ENCODE measurements at regions not wholly inside any gene's neighbourhood (a gene's known extent, or its start where the extent isn't known, plus 50 kb on each side); places are given as distances from the start of the nearest gene placed in this dataset.

DNA sequence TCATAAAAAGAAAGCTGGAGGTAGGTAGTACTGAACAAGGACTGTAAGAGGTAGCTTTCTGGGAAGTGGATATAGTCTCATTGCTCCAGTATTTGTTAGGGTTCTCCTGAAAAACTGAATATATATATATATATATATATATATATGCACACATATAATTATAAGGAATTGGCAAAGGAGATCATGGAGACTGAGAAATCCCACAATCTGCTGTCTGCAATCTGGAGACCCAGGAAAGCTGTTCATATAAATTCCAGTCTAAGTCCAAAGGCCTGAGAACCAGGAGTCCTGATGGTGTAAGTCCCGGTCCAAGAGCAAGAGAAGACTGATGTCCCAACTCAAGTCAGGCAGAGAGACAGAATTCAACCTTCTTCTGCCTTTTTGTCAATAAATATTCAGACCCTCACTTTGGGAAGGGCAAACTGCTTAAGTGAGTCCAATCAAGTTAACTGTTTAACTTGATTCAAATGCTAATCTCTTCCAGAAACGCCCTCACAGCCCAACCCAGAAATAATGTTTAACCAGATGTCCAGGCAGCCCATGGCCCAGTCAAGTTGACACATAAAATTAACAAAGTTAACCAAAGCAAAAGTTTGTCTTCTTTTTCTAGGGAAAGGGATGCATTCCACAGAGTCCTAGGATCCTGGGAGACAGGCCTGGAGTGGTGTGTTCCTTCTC, 225.3 kb upstream of the KAZN start:
- H3K27ac Mint-ChIP-seq: peak overlapping the region; percentile 26 to 53 (median 43)
- H3K36me3 Mint-ChIP-seq (ENCODE audit: low read depth): no peaks in the 10 kb centered on the region
- no peak overlapping the region for H3K4me3 Mint-ChIP-seq
- peaks cover 10% of the 10 kb centered on the region for H3K27me3 Mint-ChIP-seq (ENCODE audit: low read depth)
- TF ChIP-seq, protein P1, sequence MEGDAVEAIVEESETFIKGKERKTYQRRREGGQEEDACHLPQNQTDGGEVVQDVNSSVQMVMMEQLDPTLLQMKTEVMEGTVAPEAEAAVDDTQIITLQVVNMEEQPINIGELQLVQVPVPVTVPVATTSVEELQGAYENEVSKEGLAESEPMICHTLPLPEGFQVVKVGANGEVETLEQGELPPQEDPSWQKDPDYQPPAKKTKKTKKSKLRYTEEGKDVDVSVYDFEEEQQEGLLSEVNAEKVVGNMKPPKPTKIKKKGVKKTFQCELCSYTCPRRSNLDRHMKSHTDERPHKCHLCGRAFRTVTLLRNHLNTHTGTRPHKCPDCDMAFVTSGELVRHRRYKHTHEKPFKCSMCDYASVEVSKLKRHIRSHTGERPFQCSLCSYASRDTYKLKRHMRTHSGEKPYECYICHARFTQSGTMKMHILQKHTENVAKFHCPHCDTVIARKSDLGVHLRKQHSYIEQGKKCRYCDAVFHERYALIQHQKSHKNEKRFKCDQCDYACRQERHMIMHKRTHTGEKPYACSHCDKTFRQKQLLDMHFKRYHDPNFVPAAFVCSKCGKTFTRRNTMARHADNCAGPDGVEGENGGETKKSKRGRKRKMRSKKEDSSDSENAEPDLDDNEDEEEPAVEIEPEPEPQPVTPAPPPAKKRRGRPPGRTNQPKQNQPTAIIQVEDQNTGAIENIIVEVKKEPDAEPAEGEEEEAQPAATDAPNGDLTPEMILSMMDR (IDR thresholded peaks at IDR 0.05; ENCODE audit: unreplicated experiment in 3 of 3): no peak
- no peaks in the 10 kb centered on the region for H3K9me3 Mint-ChIP-seq
- peaks cover 28% of the 10 kb centered on the region for H3K4me1 Mint-ChIP-seq

DNA sequence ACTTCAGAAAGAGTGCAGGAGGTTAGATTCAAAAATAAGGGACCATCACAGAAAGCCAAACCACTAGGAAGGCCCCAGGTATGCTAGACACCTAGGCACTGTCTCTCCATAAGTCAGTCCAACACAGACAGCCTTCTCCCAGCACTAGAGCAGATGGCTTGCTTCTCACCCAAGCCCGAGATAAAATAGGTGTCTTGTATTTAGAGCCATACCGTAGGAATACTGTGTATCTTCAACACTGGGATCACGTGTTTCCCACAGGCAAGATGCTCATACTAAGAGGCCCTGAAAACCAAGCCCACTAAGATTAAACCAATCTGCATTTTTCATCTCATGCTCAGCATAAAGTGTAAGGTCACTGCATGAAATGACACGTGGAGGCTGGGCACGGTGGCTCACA, 223.3 kb upstream of the KAZN start:
- no peak overlapping the region for H3K27ac Mint-ChIP-seq
- H3K27me3 Mint-ChIP-seq (ENCODE audit: low read depth): no peaks in the 10 kb centered on the region
- TF ChIP-seq, protein P1 (IDR thresholded peaks at IDR 0.05; ENCODE audit: unreplicated experiment in 3 of 3): no peak
- H3K4me3 Mint-ChIP-seq: no peak overlapping the region
- H3K9me3 Mint-ChIP-seq: peaks cover 11% of the 10 kb centered on the region
- no peaks in the 10 kb centered on the region for H3K36me3 Mint-ChIP-seq (ENCODE audit: low read depth)
- peaks cover 10% of the 10 kb centered on the region for H3K4me1 Mint-ChIP-seq

DNA sequence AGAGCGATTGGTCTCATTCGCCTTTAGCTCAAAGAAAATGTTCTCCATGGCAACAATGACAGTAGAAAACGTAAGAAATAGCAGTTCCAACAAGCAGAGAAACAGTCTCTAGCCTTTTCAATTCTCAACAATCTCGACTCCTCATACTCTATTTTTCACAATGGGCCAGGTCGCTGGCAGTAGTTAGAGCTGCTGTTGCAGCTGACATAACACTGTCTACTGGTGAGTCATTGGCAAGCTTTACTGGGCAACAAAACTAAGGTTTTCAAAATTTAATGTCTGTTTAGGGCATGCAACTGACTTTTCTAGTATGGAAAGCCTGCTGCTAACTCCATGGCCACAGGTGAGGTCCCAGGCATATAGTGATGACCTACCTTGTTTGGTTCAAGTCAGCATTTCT, 221.1 kb upstream of the KAZN start:
- no peaks in the 10 kb centered on the region for H3K4me1 Mint-ChIP-seq
- H3K36me3 Mint-ChIP-seq (ENCODE audit: low read depth): peaks cover 6% of the 10 kb centered on the region
- peaks cover 26% of the 10 kb centered on the region for H3K9me3 Mint-ChIP-seq
- H3K27me3 Mint-ChIP-seq (ENCODE audit: low read depth): no peaks in the 10 kb centered on the region
- no peak overlapping the region for H3K4me3 Mint-ChIP-seq
- H3K27ac Mint-ChIP-seq: no peak overlapping the region
- TF ChIP-seq, protein P1 (IDR thresholded peaks at IDR 0.05; ENCODE audit: unreplicated experiment in 3 of 3): no peak

DNA sequence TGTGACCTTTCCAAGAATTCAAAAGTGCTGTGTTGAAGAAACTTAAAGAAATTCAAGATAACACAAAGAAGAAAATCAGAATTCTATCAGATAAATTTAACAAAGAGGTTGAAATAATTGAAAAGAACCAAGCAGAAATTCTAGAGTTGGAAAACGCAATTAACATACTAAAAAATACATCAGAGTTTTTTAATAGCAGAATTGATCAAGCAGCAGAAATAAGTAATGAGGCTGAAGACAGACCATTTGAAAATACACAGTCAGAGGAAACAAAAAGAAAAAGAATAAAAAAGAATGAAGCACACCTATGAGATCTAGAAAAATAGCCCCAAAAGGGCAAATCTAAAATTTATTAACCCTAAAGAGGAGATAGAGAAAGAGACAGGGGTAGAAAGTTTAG, 218.1 kb upstream of the KAZN start:
- peaks cover 29% of the 10 kb centered on the region for H3K9me3 Mint-ChIP-seq
- TF ChIP-seq, protein P1 (IDR thresholded peaks at IDR 0.05; ENCODE audit: unreplicated experiment in 3 of 3): no peak
- H3K27ac Mint-ChIP-seq: no peak overlapping the region
- peaks cover 6% of the 10 kb centered on the region for H3K36me3 Mint-ChIP-seq (ENCODE audit: low read depth)
- H3K4me1 Mint-ChIP-seq: no peaks in the 10 kb centered on the region
- H3K27me3 Mint-ChIP-seq (ENCODE audit: low read depth): no peaks in the 10 kb centered on the region
- H3K4me3 Mint-ChIP-seq: no peak overlapping the region

DNA sequence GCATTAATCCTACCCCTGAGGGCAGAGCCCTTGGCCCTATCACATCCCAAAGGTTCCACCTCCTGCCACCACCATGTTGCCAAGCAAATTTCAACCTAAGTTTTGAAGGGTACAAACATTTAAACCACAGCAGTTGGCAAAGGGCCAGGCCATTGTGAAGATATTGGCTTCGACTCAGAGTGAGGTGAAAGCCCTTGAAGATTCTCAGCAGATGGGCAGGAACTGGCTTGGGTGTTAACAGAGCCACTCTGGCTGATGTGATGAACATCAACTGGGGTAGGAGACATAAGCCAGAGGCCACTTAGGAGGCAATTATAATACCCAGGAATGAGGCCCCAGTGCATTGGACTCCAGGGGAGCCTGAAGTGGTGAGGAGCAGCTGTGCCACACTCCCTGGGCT, 207.7 kb upstream of the KAZN start:
- TF ChIP-seq, protein P1 (IDR thresholded peaks at IDR 0.05; ENCODE audit: unreplicated experiment in 3 of 3): no peak
- peaks cover 8% of the 10 kb centered on the region for H3K36me3 Mint-ChIP-seq (ENCODE audit: low read depth)
- H3K27me3 Mint-ChIP-seq (ENCODE audit: low read depth): peaks cover 10% of the 10 kb centered on the region
- H3K9me3 Mint-ChIP-seq: peaks cover 25% of the 10 kb centered on the region
- no peak overlapping the region for H3K4me3 Mint-ChIP-seq
- H3K4me1 Mint-ChIP-seq: no peaks in the 10 kb centered on the region
- no peak overlapping the region for H3K27ac Mint-ChIP-seq
